ENCODE measurements at regions not wholly inside any gene's neighbourhood (a gene's known extent, or its start where the extent isn't known, plus 50 kb on each side); places are given as distances from the start of the nearest gene placed in this dataset.

DNA sequence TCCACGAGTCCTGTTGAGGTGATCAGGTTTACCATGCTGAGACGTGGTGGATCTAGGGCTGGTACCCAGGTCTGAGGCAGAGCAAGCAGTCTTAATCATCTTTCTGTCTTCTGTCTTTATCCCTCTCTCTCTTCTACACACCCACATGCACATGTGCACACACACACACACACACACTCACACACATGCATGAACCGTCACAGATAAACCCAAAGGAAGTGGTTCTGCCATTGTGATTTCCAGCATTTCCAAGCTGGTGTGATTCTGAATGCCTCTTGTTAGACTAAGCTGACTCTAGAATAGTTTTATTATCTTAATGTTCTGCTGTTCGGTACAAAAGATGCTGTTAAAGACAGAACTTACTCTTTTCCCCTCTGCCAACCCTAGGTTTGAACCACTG, 411.8 kb upstream of the SALL1 start:
- no peaks in the 10 kb centered on the region for H4K20me1 ChIP-seq (replicated peaks; ENCODE audit: insufficient read depth)
- no peak overlapping the region for H2AFZ ChIP-seq
- H3K27me3 ChIP-seq (ENCODE audit: insufficient read depth): no peaks in the 10 kb centered on the region
- DNase-seq (ENCODE audit: low spot score) (no peak), ATAC-seq (no peak)
- 0 out of 2 replicates have a peak, but pooled peaks cover 4% of the 10 kb centered on the region for H3K36me3 ChIP-seq (ENCODE audit: insufficient read depth)
- Mint-ChIP-seq H3K27ac (no peak overlapping the region), H3K36me3 (ENCODE audit: low read depth) (peaks cover 7% of the 10 kb centered on the region; the same call in 2 of the 3 replicates), H3K4me1 (no peaks in the 10 kb centered on the region), H3K4me3 (no peak overlapping the region), H3K27me3 (ENCODE audit: insufficient read depth, low read depth, poor library complexity) (peaks cover 8% of the 10 kb centered on the region), H3K9me3 (peaks cover 8% of the 10 kb centered on the region; the same call in 2 of the 3 replicates)
- no peak overlapping the region for H3K4me3 ChIP-seq
- H3K79me2 ChIP-seq (replicated peaks; ENCODE audit: insufficient read depth): no peaks in the 10 kb centered on the region
- H3K27ac ChIP-seq (ENCODE audit: low read depth): no peak overlapping the region
- TF ChIP-seq, protein P1, sequence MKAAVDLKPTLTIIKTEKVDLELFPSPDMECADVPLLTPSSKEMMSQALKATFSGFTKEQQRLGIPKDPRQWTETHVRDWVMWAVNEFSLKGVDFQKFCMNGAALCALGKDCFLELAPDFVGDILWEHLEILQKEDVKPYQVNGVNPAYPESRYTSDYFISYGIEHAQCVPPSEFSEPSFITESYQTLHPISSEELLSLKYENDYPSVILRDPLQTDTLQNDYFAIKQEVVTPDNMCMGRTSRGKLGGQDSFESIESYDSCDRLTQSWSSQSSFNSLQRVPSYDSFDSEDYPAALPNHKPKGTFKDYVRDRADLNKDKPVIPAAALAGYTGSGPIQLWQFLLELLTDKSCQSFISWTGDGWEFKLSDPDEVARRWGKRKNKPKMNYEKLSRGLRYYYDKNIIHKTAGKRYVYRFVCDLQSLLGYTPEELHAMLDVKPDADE (IDR thresholded peaks at IDR 0.05): no peak
- TF ChIP-seq JUNB (IDR thresholded peaks at IDR 0.05; ENCODE audit: unreplicated experiment) (no peak), EZH2 (IDR thresholded peaks at IDR 0.05; ENCODE audit: low read depth, unreplicated experiment) (no peak), POLR2AphosphoS5 (IDR thresholded peaks at IDR 0.05; ENCODE audit: low read depth) (no peak), NANOG (IDR thresholded peaks at IDR 0.05; ENCODE audit: borderline replicate concordance) (no peak), STAT1 (IDR thresholded peaks at IDR 0.05; ENCODE audit: unreplicated experiment) (no peak), EZH2phosphoT487 (IDR thresholded peaks at IDR 0.05; ENCODE audit: unreplicated experiment) (no peak), ZNF331 (CRISPR knock-in tag; IDR thresholded peaks at IDR 0.05; ENCODE audit: low read depth) (no peak), ZNF114 (CRISPR knock-in tag; IDR thresholded peaks at IDR 0.05) (no peak)
- TF ChIP-seq, protein P2, sequence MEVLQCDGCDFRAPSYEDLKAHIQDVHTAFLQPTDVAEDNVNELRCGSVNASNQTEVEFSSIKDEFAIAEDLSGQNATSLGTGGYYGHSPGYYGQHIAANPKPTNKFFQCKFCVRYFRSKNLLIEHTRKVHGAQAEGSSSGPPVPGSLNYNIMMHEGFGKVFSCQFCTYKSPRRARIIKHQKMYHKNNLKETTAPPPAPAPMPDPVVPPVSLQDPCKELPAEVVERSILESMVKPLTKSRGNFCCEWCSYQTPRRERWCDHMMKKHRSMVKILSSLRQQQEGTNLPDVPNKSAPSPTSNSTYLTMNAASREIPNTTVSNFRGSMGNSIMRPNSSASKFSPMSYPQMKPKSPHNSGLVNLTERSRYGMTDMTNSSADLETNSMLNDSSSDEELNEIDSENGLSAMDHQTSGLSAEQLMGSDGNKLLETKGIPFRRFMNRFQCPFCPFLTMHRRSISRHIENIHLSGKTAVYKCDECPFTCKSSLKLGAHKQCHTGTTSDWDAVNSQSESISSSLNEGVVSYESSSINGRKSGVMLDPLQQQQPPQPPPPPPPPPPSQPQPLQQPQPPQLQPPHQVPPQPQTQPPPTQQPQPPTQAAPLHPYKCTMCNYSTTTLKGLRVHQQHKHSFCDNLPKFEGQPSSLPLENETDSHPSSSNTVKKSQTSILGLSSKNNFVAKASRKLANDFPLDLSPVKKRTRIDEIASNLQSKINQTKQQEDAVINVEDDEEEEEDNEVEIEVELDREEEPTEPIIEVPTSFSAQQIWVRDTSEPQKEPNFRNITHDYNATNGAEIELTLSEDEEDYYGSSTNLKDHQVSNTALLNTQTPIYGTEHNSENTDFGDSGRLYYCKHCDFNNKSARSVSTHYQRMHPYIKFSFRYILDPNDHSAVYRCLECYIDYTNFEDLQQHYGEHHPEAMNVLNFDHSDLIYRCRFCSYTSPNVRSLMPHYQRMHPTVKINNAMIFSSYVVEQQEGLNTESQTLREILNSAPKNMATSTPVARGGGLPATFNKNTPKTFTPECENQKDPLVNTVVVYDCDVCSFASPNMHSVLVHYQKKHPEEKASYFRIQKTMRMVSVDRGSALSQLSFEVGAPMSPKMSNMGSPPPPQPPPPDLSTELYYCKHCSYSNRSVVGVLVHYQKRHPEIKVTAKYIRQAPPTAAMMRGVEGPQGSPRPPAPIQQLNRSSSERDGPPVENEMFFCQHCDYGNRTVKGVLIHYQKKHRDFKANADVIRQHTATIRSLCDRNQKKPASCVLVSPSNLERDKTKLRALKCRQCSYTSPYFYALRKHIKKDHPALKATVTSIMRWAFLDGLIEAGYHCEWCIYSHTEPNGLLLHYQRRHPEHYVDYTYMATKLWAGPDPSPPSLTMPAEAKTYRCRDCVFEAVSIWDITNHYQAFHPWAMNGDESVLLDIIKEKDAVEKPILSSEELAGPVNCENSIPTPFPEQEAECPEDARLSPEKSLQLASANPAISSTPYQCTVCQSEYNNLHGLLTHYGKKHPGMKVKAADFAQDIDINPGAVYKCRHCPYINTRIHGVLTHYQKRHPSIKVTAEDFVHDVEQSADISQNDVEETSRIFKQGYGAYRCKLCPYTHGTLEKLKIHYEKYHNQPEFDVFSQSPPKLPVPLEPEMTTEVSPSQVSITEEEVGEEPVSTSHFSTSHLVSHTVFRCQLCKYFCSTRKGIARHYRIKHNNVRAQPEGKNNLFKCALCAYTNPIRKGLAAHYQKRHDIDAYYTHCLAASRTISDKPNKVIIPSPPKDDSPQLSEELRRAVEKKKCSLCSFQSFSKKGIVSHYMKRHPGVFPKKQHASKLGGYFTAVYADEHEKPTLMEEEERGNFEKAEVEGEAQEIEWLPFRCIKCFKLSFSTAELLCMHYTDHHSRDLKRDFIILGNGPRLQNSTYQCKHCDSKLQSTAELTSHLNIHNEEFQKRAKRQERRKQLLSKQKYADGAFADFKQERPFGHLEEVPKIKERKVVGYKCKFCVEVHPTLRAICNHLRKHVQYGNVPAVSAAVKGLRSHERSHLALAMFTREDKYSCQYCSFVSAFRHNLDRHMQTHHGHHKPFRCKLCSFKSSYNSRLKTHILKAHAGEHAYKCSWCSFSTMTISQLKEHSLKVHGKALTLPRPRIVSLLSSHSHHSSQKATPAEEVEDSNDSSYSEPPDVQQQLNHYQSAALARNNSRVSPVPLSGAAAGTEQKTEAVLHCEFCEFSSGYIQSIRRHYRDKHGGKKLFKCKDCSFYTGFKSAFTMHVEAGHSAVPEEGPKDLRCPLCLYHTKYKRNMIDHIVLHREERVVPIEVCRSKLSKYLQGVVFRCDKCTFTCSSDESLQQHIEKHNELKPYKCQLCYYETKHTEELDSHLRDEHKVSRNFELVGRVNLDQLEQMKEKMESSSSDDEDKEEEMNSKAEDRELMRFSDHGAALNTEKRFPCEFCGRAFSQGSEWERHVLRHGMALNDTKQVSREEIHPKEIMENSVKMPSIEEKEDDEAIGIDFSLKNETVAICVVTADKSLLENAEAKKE (CRISPR knock-in tag; IDR thresholded peaks at IDR 0.05): no peak
- TF ChIP-seq, protein P3, sequence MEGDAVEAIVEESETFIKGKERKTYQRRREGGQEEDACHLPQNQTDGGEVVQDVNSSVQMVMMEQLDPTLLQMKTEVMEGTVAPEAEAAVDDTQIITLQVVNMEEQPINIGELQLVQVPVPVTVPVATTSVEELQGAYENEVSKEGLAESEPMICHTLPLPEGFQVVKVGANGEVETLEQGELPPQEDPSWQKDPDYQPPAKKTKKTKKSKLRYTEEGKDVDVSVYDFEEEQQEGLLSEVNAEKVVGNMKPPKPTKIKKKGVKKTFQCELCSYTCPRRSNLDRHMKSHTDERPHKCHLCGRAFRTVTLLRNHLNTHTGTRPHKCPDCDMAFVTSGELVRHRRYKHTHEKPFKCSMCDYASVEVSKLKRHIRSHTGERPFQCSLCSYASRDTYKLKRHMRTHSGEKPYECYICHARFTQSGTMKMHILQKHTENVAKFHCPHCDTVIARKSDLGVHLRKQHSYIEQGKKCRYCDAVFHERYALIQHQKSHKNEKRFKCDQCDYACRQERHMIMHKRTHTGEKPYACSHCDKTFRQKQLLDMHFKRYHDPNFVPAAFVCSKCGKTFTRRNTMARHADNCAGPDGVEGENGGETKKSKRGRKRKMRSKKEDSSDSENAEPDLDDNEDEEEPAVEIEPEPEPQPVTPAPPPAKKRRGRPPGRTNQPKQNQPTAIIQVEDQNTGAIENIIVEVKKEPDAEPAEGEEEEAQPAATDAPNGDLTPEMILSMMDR (conservative IDR thresholded peaks at IDR 0.05; ENCODE audit: low read depth in 2 of 2): no peak
- no peak overlapping the region for H3K4me2 ChIP-seq
- H3K9me2 ChIP-seq (ENCODE audit: insufficient read depth): peaks cover 16% of the 10 kb centered on the region; the same call in 1 of the 2 replicates
- no peaks in the 10 kb centered on the region for H3K4me1 ChIP-seq (ENCODE audit: insufficient read depth)
- H3F3A ChIP-seq (replicated peaks; ENCODE audit: low read depth): no peaks in the 10 kb centered on the region
